PFSK-1 (cell line): ENCODE measurements at regions not wholly inside any gene's neighbourhood (a gene's known extent, or its start where the extent isn't known, plus 50 kb on each side); places are given as distances from the start of the nearest gene placed in this dataset.

Experiments used
- FOXP2 ChIP-seq: optimal IDR thresholded peaks from 2 replicates; pipeline ENCODE3; 2011; ENCODE audit warnings: borderline replicate concordance, control low read depth, inconsistent platforms; ENCODE audit not compliant: insufficient read depth; ENCODE audit errors: extremely low read length, extremely low read depth
- POLR2AphosphoS5 ChIP-seq: IDR thresholded peaks from 2 replicates; pipeline ENCODE4 v1.6.1; 2012; ENCODE audit warnings: low read depth, mild to moderate bottlenecking, control low read depth, low read length, moderate library complexity
- SIN3A ChIP-seq: IDR thresholded peaks from 2 replicates; pipeline ENCODE4 v1.6.1; 2012; ENCODE audit warnings: mild to moderate bottlenecking, low read length, moderate library complexity, borderline replicate concordance; ENCODE audit not compliant: insufficient read depth
- TAF1 ChIP-seq: IDR thresholded peaks from 2 replicates; pipeline ENCODE4 v1.6.1; 2012; ENCODE audit warnings: low read length, control low read depth, borderline replicate concordance; ENCODE audit not compliant: insufficient read depth
- TF ChIP-seq, protein P1 (sequence below), 2 experiments: IDR thresholded peaks; 2 replicates each; pipeline versions ENCODE4 v1.6.1 to v1.8.0; 2011 to 2012; ENCODE audit warnings: low read depth in 2 of 2, low read length in 2 of 2, control low read depth in 1 of 2, inconsistent platforms in 1 of 2, mild to moderate bottlenecking in 1 of 2, moderate library complexity in 1 of 2; ENCODE audit not compliant: insufficient read depth in 1 of 2

DNA sequence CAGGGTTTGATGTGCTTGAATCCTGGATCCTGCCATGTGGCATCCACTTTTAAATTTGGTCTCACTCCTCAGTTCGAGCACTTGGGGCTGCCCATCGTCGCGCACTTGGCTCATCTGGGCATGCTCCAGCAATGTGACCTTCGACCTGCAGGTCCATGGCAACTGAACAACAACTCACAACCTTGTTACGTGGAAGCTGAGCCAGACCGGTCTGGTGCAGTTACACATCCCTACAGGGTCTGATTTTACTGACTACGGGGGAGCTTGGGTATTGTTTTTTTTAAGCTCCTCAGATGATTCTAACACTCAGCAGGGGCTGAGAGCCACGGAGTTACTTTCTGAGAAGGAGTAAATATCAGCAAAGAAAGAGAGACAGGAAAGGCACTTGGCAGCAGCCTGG lies 769.6 kb downstream of the UQCRFS1 start:
- TF ChIP-seq POLR2AphosphoS5 = no peak

GRCh38 chr19:28437390-28438346 lies 775.3 kb downstream of the UQCRFS1 start:
- TF ChIP-seq FOXP2 (no peak), POLR2AphosphoS5 (no peak), SIN3A (no peak), TAF1 (no peak)
- TF ChIP-seq, protein P1, sequence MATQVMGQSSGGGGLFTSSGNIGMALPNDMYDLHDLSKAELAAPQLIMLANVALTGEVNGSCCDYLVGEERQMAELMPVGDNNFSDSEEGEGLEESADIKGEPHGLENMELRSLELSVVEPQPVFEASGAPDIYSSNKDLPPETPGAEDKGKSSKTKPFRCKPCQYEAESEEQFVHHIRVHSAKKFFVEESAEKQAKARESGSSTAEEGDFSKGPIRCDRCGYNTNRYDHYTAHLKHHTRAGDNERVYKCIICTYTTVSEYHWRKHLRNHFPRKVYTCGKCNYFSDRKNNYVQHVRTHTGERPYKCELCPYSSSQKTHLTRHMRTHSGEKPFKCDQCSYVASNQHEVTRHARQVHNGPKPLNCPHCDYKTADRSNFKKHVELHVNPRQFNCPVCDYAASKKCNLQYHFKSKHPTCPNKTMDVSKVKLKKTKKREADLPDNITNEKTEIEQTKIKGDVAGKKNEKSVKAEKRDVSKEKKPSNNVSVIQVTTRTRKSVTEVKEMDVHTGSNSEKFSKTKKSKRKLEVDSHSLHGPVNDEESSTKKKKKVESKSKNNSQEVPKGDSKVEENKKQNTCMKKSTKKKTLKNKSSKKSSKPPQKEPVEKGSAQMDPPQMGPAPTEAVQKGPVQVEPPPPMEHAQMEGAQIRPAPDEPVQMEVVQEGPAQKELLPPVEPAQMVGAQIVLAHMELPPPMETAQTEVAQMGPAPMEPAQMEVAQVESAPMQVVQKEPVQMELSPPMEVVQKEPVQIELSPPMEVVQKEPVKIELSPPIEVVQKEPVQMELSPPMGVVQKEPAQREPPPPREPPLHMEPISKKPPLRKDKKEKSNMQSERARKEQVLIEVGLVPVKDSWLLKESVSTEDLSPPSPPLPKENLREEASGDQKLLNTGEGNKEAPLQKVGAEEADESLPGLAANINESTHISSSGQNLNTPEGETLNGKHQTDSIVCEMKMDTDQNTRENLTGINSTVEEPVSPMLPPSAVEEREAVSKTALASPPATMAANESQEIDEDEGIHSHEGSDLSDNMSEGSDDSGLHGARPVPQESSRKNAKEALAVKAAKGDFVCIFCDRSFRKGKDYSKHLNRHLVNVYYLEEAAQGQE (IDR thresholded peaks at IDR 0.05; ENCODE audit: insufficient read depth in 1 of 2, low read depth in 2 of 2, low read length in 2 of 2) = no peak

GRCh38 chr19:28436320-28436719 lies 776.6 kb downstream of the UQCRFS1 start:
- no peak for TF ChIP-seq TAF1
- TF ChIP-seq SIN3A = no peak
- no peak for TF ChIP-seq POLR2AphosphoS5
- TF ChIP-seq, protein P1 (IDR thresholded peaks at IDR 0.05; ENCODE audit: insufficient read depth in 1 of 2, low read depth in 2 of 2, low read length in 2 of 2) = no peak
- no peak for TF ChIP-seq FOXP2

GRCh38 chr19:28435551-28436271 lies 777.2 kb downstream of the UQCRFS1 start:
- no peak for TF ChIP-seq TAF1
- no peak for TF ChIP-seq FOXP2
- TF ChIP-seq SIN3A = no peak
- TF ChIP-seq POLR2AphosphoS5 = no peak
- TF ChIP-seq, protein P1 (IDR thresholded peaks at IDR 0.05; ENCODE audit: insufficient read depth in 1 of 2, low read depth in 2 of 2, low read length in 2 of 2) = no peak

GRCh38 chr19:28430214-28430613 lies 782.7 kb downstream of the UQCRFS1 start:
- TF ChIP-seq POLR2AphosphoS5 = no peak
- TF ChIP-seq SIN3A = no peak
- TF ChIP-seq, protein P1 (IDR thresholded peaks at IDR 0.05; ENCODE audit: insufficient read depth in 1 of 2, low read depth in 2 of 2, low read length in 2 of 2) = no peak
- no peak for TF ChIP-seq TAF1
- no peak for TF ChIP-seq FOXP2
